Gastroesophageal sphincter (tissue), 4 donors: ENCODE measurements at regions not wholly inside any gene's neighbourhood (a gene's known extent, or its start where the extent isn't known, plus 50 kb on each side); places are given as distances from the start of the nearest gene placed in this dataset.

Source experiments
- ATAC-seq: fragments of 150-250 bp; one replicate; pipeline ENCODE4 v1.9.1; 2016; ENCODE audit warnings: mild to moderate bottlenecking, moderate library complexity
- H3K27ac ChIP-seq, 4 donors: fragments of 200-600 bp; sonication (generic) in 3 of 4; 1 replicate in 3 of 4; 2 replicates in 1 of 4; pipeline ENCODE4 v1.5.1; 2016 to 2019
- H3K27me3 ChIP-seq: fragments of 200-600 bp; sonication (generic); one replicate; pipeline ENCODE4 v1.5.1; 2019
- H3K36me3 ChIP-seq, 2 donors: fragments of 200-600 bp; sonication (generic); one replicate each; pipeline ENCODE4 v1.5.1; 2019; ENCODE audit warnings: control low read depth in 1 of 2
- H3K4me1 ChIP-seq, 3 donors: fragments of 200-600 bp; sonication (generic); 1 replicate in 2 of 3; 2 replicates in 1 of 3; pipeline ENCODE4 v1.5.1; 2016 to 2019; ENCODE audit warnings: control low read depth in 2 of 3
- H3K4me3 ChIP-seq, 2 donors: fragments of 200-600 bp; sonication (generic); one replicate each; pipeline ENCODE4 v1.5.1; 2019; ENCODE audit warnings: mild to moderate bottlenecking in 1 of 2, moderate library complexity in 1 of 2
- H3K9me3 ChIP-seq, 3 donors: fragments of 200-600 bp; sonication (generic); one replicate each; pipeline ENCODE4 v1.5.1; 2017 to 2019; ENCODE audit warnings: control low read depth in 2 of 3
- CTCF ChIP-seq, 4 experiments: fragments of 200-600 bp in 2 of 4; fragments of 450-650 bp in 2 of 4; sonication (generic) in 1 of 4; IDR thresholded peaks; one replicate each; pipeline ENCODE4 v1.5.1; 2017 to 2019; ENCODE audit warnings: antibody characterized with exemption in 4 of 4, mild to moderate bottlenecking in 2 of 4, moderate library complexity in 2 of 4
- EP300 ChIP-seq: sonication (generic); formaldehyde crosslinking; IDR thresholded peaks from one replicate; pipeline ENCODE4 v1.6.1; 2017; ENCODE audit warnings: antibody characterized with exemption, mild to moderate bottlenecking
- POLR2A ChIP-seq, 2 donors: fragments of 450-650 bp; IDR thresholded peaks; one replicate each; pipeline ENCODE4 v1.6.1; 2017; ENCODE audit warnings: antibody characterized with exemption in 2 of 2, mild to moderate bottlenecking in 2 of 2, moderate library complexity in 1 of 2
- POLR2AphosphoS5 ChIP-seq: sonication (generic); formaldehyde crosslinking; IDR thresholded peaks from one replicate; pipeline ENCODE4 v1.6.1; 2017; ENCODE audit warnings: antibody characterized with exemption
- WGBS, 2 donors: methylation state at CpG; one replicate each; pipeline ENCODE4 v1.1.5; 2018; ENCODE audit warnings: low coverage in 1 of 2; 5-methylcytosine and 5-hydroxymethylcytosine counted together

- no peak overlapping the region for H3K27ac ChIP-seq
- TF ChIP-seq POLR2AphosphoS5 (no peak), EP300 (no peak), CTCF (IDR thresholded peaks at IDR 0.05) (no peak), POLR2A (IDR thresholded peaks at IDR 0.05) (no peak)
- 71 to 89% methylated on average over 6 to 9 of the region's 29 CpGs for WGBS, 2 donors
- no peaks in the 10 kb centered on the region for H3K4me1 ChIP-seq
- H3K27me3 ChIP-seq = peaks cover 36% of the 10 kb centered on the region
- no peak overlapping the region for H3K4me3 ChIP-seq
- no peak for ATAC-seq
- peaks cover 0 to 29% (median 0%) of the 10 kb centered on the region in 3 donors for H3K9me3 ChIP-seq
- no peaks in the 10 kb centered on the region for H3K36me3 ChIP-seq
Observed at GRCh38 chr5:1745796-1746370, 53.8 kb downstream of the MRPL36 start.

GRCh38 chr5:1745123-1745795 is 54.4 kb downstream of the MRPL36 start:
- no peak for ATAC-seq
- Histone ChIP-seq H3K27me3 (peaks cover 30% of the 10 kb centered on the region), H3K4me3 (no peak overlapping the region), H3K36me3 (no peaks in the 10 kb centered on the region), H3K4me1 (no peaks in the 10 kb centered on the region), H3K9me3 (peaks cover 0 to 33% (median 0%) of the 10 kb centered on the region in 3 donors), H3K27ac (no peak overlapping the region)
- 60% methylated on average over 1 of the region's 30 CpGs; no CpG with 5 or more reads in 1 of the 2 donors for WGBS, 2 donors
- TF ChIP-seq EP300 = no peak
- no peak for TF ChIP-seq CTCF (IDR thresholded peaks at IDR 0.05)
- no peak for TF ChIP-seq POLR2A (IDR thresholded peaks at IDR 0.05)
- TF ChIP-seq POLR2AphosphoS5 = no peak

GRCh38 chr5:1744393-1745122 is 55.1 kb downstream of the MRPL36 start:
- 83 to 86% methylated on average over 5 to 6 of the region's 21 CpGs for WGBS, 2 donors
- Histone ChIP-seq H3K27ac (no peak overlapping the region), H3K4me1 (no peaks in the 10 kb centered on the region), H3K9me3 (peaks cover 0 to 37% (median 0%) of the 10 kb centered on the region in 3 donors), H3K36me3 (no peaks in the 10 kb centered on the region), H3K27me3 (peaks cover 30% of the 10 kb centered on the region), H3K4me3 (no peak overlapping the region)
- no peak for TF ChIP-seq CTCF (IDR thresholded peaks at IDR 0.05)
- no peak for TF ChIP-seq POLR2A (IDR thresholded peaks at IDR 0.05)
- no peak for TF ChIP-seq POLR2AphosphoS5
- no peak for TF ChIP-seq EP300
- no peak for ATAC-seq

GRCh38 chr5:1743769-1744085 is 55.9 kb downstream of the MRPL36 start:
- H3K4me3 ChIP-seq = no peak overlapping the region

More at GRCh38 chr5:1743769-1744085, 55.9 kb downstream of the MRPL36 start:
- whole genome bisulfite sequencing, 2 donors = no CpG with 5 or more reads among the region's 5 CpGs
- Histone ChIP-seq H3K27ac (no peak overlapping the region), H3K27me3 (peaks cover 31% of the 10 kb centered on the region), H3K9me3 (peaks cover 0 to 46% (median 0%) of the 10 kb centered on the region in 3 donors), H3K4me1 (no peaks in the 10 kb centered on the region), H3K36me3 (no peaks in the 10 kb centered on the region)
- TF ChIP-seq POLR2A (IDR thresholded peaks at IDR 0.05) (no peak), CTCF (IDR thresholded peaks at IDR 0.05) (no peak), POLR2AphosphoS5 (no peak), EP300 (no peak)
- no peak for ATAC-seq
